CD4-positive, alpha-beta T cell (primary cell): ENCODE measurements at regions not wholly inside any gene's neighbourhood (a gene's known extent, or its start where the extent isn't known, plus 50 kb on each side); places are given as distances from the start of the nearest gene placed in this dataset.

Source experiments
- ATAC-seq: fragments of 200-7000 bp; cut with Tn5 transposase; one replicate; pipeline ENCODE4 v1.10.0; 2022; ENCODE audit warnings: mild to moderate bottlenecking; ENCODE audit not compliant: poor library complexity
- CTCF ChIA-PET: fragments of 350-600 bp; sonication (Branson Sonifier 250); formaldehyde crosslinking; loops from one replicate; lab custom pipeline; 2021; ENCODE audit warnings: antibody characterized with exemption, inconsistent platforms; lab: Charles Lee
- POLR2A ChIA-PET: fragments of 350-600 bp; sonication (Branson Sonifier 250); formaldehyde crosslinking; loops from one replicate; lab custom pipeline; 2021; ENCODE audit warnings: antibody characterized with exemption, inconsistent platforms; lab: Charles Lee
- DNase-seq, 14 experiments: peaks; one replicate each; pipeline ENCODE4 v3.0.0-alpha.2; 2013 to 2020; ENCODE audit warnings: mixed read lengths in 2 of 14
- H3K27ac ChIP-seq, 2 donors: one replicate each; pipeline versions ENCODE4 v1.5.1 to v1.7.0; 2013; ENCODE audit warnings: low read length in 2 of 2, low read depth in 1 of 2, mild to moderate bottlenecking in 1 of 2
- H3K27me3 ChIP-seq, 2 experiments: 1 replicate in 1 of 2; 2 replicates in 1 of 2; pipeline versions ENCODE4 v1.6.1 to v1.7.0; 2013; ENCODE audit warnings: low read length in 2 of 2, control low read depth in 1 of 2, mild to moderate bottlenecking in 1 of 2, moderate library complexity in 1 of 2; ENCODE audit not compliant: insufficient read depth in 2 of 2, control insufficient read depth in 1 of 2
- H3K36me3 ChIP-seq: one replicate; pipeline ENCODE4 v1.6.1; 2013; ENCODE audit warnings: low read length, control low read depth; ENCODE audit not compliant: insufficient read depth
- H3K4me1 ChIP-seq: one replicate; pipeline ENCODE4 v1.6.1; 2013; ENCODE audit warnings: low read length, control low read depth; ENCODE audit not compliant: insufficient read depth
- H3K4me3 ChIP-seq: one replicate; pipeline ENCODE4 v1.5.1; 2013; ENCODE audit warnings: mild to moderate bottlenecking, low read length, moderate library complexity
- H3K9me3 ChIP-seq, 2 experiments: 1 replicate in 1 of 2; 2 replicates in 1 of 2; pipeline versions ENCODE4 v1.6.1 to v1.7.0; 2013; ENCODE audit warnings: low read length in 2 of 2, mild to moderate bottlenecking in 2 of 2, control low read depth in 1 of 2, moderate library complexity in 1 of 2; ENCODE audit not compliant: control insufficient read depth in 1 of 2, insufficient read depth in 1 of 2
- H3K27ac Mint-ChIP-seq: one replicate; pipeline ENCODE4 v1.8.0; 2020; ENCODE audit warnings: mixed read lengths
- H3K27me3 Mint-ChIP-seq: one replicate; pipeline ENCODE4 v1.8.0; 2021; ENCODE audit warnings: mixed read lengths
- H3K36me3 Mint-ChIP-seq: one replicate; pipeline ENCODE4 v1.8.0; 2021; ENCODE audit warnings: low read depth, mixed read lengths
- H3K4me1 Mint-ChIP-seq: one replicate; pipeline ENCODE4 v1.8.0; 2021; ENCODE audit warnings: low read depth, mixed read lengths
- H3K4me3 Mint-ChIP-seq: one replicate; pipeline ENCODE4 v1.8.0; 2020; ENCODE audit warnings: mild to moderate bottlenecking, mixed read lengths
- H3K9me3 Mint-ChIP-seq: one replicate; pipeline ENCODE4 v1.8.0; 2020; ENCODE audit warnings: mixed read lengths
- CTCF ChIP-seq: fragments of 200-600 bp; IDR thresholded peaks from one replicate; pipeline ENCODE4 v1.8.0; 2022; ENCODE audit warnings: antibody characterized with exemption, mild to moderate bottlenecking
- intact Hi-C, 2 experiments: fragments of 100-400 bp; cut with DNase I in 1 of 2; cut with micrococcal nuclease in 1 of 2; formaldehyde crosslinking; loops; one replicate each; pipeline versions ENCODE4 v1.15.1 to v1.9.0; 2023 to 2025; cut with DNase I, micrococcal nuclease

GRCh38 chr1:174072581-174072980 is 50.4 kb upstream of the RC3H1 start:
- intact Hi-C loops = loop anchor here (5.0 to 10.0 kb wide), 3 partner anchors 650 to 1330 kb away; no protein-coding TSS in a partner anchor
- ChIA-PET POLR2A (no interaction called here), CTCF (interaction anchor here (0.6 kb wide), 1 partner anchor 68 kb away, joined by 3 read pairs; no protein-coding TSS in a partner anchor)

More at GRCh38 chr1:174072581-174072980, 50.4 kb upstream of the RC3H1 start:
- Histone ChIP-seq H3K4me1 (no peaks in the 10 kb centered on the region), H3K27ac (no peak overlapping the region), H3K4me3 (no peak overlapping the region), H3K9me3 (no peaks in the 10 kb centered on the region), H3K27me3 (no peaks in the 10 kb centered on the region), H3K36me3 (no peaks in the 10 kb centered on the region)
- Mint-ChIP-seq H3K27ac (no peak overlapping the region), H3K36me3 (no peaks in the 10 kb centered on the region), H3K4me1 (peaks cover 13% of the 10 kb centered on the region), H3K27me3 (no peaks in the 10 kb centered on the region), H3K9me3 (no peaks in the 10 kb centered on the region), H3K4me3 (no peak overlapping the region)
- DNase-seq = no peak
- TF ChIP-seq CTCF = no peak
- ATAC-seq = no peak
